Activated naive CD4-positive, alpha-beta T cell treated with anti-CD3 and anti-CD28 coated beads, Interleukin-2, amount 50 U/mL, for 72 hours (primary cell): ENCODE measurements at regions not wholly inside any gene's neighbourhood (a gene's known extent, or its start where the extent isn't known, plus 50 kb on each side); places are given as distances from the start of the nearest gene placed in this dataset.
A peak's percentile ranks its signal among the peaks of the same experiment; 100 is the strongest.
"Not testable (repeated sequence)": the region's sequence is repeated elsewhere in the genome, so short reads cannot be mapped to it uniquely, and the experiment has no call there.

Experiments
- ATAC-seq, 2 donors: fragments of 150-1000 bp; cut with Tn5 transposase; 2 replicates each; pipeline ENCODE4 v1.10.0; 2021; ENCODE audit warnings: mild to moderate bottlenecking in 2 of 2, moderate library complexity in 2 of 2
- DNase-seq, 2 donors: peaks; one replicate each; pipeline ENCODE4 v3.0.0; 2021 to 2022; ENCODE audit warnings: low spot score in 2 of 2
- H3K27ac Mint-ChIP-seq, 2 donors: one replicate each; pipeline ENCODE4 v1.8.0; 2022; ENCODE audit warnings: mild to moderate bottlenecking in 2 of 2, mixed read lengths in 2 of 2
- H3K36me3 Mint-ChIP-seq, 2 donors: one replicate each; pipeline ENCODE4 v1.8.0; 2022; ENCODE audit warnings: mixed read lengths in 2 of 2
- H3K9me3 Mint-ChIP-seq, 2 donors: one replicate each; pipeline ENCODE4 v1.8.0; 2022; ENCODE audit warnings: mixed read lengths in 2 of 2

- Mint-ChIP-seq H3K36me3 (no peaks in the 10 kb centered on the region), H3K9me3 (no peaks in the 10 kb centered on the region), H3K27ac (no peak overlapping the region)
- ATAC-seq = peak in 1 of 2 donors; percentile 44
- DNase-seq = no peak
These were observed 168.8 kb downstream of the RTP5 start for GRCh38 chr2:242038166-242038927.

- no peak for ATAC-seq
- DNase-seq = no peak
- Mint-ChIP-seq H3K36me3 (no peaks in the 10 kb centered on the region), H3K27ac (no peak overlapping the region), H3K9me3 (no peaks in the 10 kb centered on the region)
These were observed 169.4 kb downstream of the RTP5 start for GRCh38 chr2:242038928-242039341.

GRCh38 chr2:242040303-242040655, 170.8 kb downstream of the RTP5 start:
- DNase-seq = no peak
- Mint-ChIP-seq H3K27ac (peak overlapping the region in 1 of 2 donors; percentile 66), H3K36me3 (no peaks in the 10 kb centered on the region), H3K9me3 (no peaks in the 10 kb centered on the region)
- ATAC-seq = no peak

GRCh38 chr2:242040681-242041080, 171.2 kb downstream of the RTP5 start:
- Mint-ChIP-seq H3K9me3 (no peaks in the 10 kb centered on the region), H3K36me3 (no peaks in the 10 kb centered on the region), H3K27ac (no peak overlapping the region)
- no peak for DNase-seq
- no peak for ATAC-seq

- DNase-seq = no peak
- peaks cover 0 to 4% of the 10 kb centered on the region in 2 donors for H3K9me3 Mint-ChIP-seq
- peaks cover 6 to 7% of the 10 kb centered on the region in 2 donors for H3K36me3 Mint-ChIP-seq
- no peak overlapping the region for H3K27ac Mint-ChIP-seq
- ATAC-seq = no peak
These were observed 172.3 kb downstream of the RTP5 start for GRCh38 chr2:242041816-242042215.

- Mint-ChIP-seq H3K9me3 (peaks cover 0 to 4% of the 10 kb centered on the region in 2 donors), H3K27ac (peak overlapping the region in 1 of 2 donors; percentile 40), H3K36me3 (peaks cover 7 to 10% of the 10 kb centered on the region in 2 donors)
- ATAC-seq = no peak
- DNase-seq = no peak
These were observed 174.2 kb downstream of the RTP5 start for GRCh38 chr2:242043538-242044312.

- ATAC-seq (peak in 1 of 2 donors; percentile 21), DNase-seq (no peak)
- H3K36me3 Mint-ChIP-seq = peaks cover 7 to 10% of the 10 kb centered on the region in 2 donors
- peaks cover 0 to 4% of the 10 kb centered on the region in 2 donors for H3K9me3 Mint-ChIP-seq
- H3K27ac Mint-ChIP-seq = no peak overlapping the region
These were observed 174.7 kb downstream of the RTP5 start for GRCh38 chr2:242044313-242044590.

GRCh38 chr2:242045596-242046144, 176.1 kb downstream of the RTP5 start:
- not testable (repeated sequence) for H3K27ac Mint-ChIP-seq

GRCh38 chr2:242046206-242046826, 176.8 kb downstream of the RTP5 start:
- no peak for DNase-seq
- ATAC-seq = no peak
- no peak overlapping the region for H3K27ac Mint-ChIP-seq
- peaks cover 0 to 4% of the 10 kb centered on the region in 2 donors for H3K9me3 Mint-ChIP-seq
- peaks cover 7 to 10% of the 10 kb centered on the region in 2 donors for H3K36me3 Mint-ChIP-seq

More at GRCh38 chr2:242045596-242046144, 176.1 kb downstream of the RTP5 start:
- H3K36me3 Mint-ChIP-seq = peaks cover 7 to 10% of the 10 kb centered on the region in 2 donors
- ATAC-seq (peak in 1 of 2 donors; percentile 66), DNase-seq (peak in 1 of 2 donors; percentile 73)
- not testable (repeated sequence) for H3K9me3 Mint-ChIP-seq

- peaks cover 7 to 10% of the 10 kb centered on the region in 2 donors for H3K36me3 Mint-ChIP-seq
- ATAC-seq (no peak), DNase-seq (no peak)
- no peak overlapping the region for H3K27ac Mint-ChIP-seq
- peaks cover 0 to 4% of the 10 kb centered on the region in 2 donors for H3K9me3 Mint-ChIP-seq
These were observed 178.4 kb downstream of the RTP5 start for GRCh38 chr2:242047963-242048362.

GRCh38 chr2:242048479-242048878, 178.9 kb downstream of the RTP5 start:
- ATAC-seq (no peak), DNase-seq (no peak)
- Mint-ChIP-seq H3K9me3 (peaks cover 0 to 4% of the 10 kb centered on the region in 2 donors), H3K36me3 (peaks cover 7 to 10% of the 10 kb centered on the region in 2 donors), H3K27ac (no peak overlapping the region)

- peaks cover 7 to 10% of the 10 kb centered on the region in 2 donors for H3K36me3 Mint-ChIP-seq
- not testable (repeated sequence) for DNase-seq, H3K27ac Mint-ChIP-seq, H3K9me3 Mint-ChIP-seq, ATAC-seq
These were observed 180.0 kb downstream of the RTP5 start for GRCh38 chr2:242049492-242049891.

- peaks cover 0 to under 1% of the 10 kb centered on the region in 2 donors for H3K9me3 Mint-ChIP-seq
- no peak overlapping the region for H3K27ac Mint-ChIP-seq
- ATAC-seq (no peak), DNase-seq (no peak)
- peaks cover 1 to 6% of the 10 kb centered on the region in 2 donors for H3K36me3 Mint-ChIP-seq
These were observed 181.9 kb downstream of the RTP5 start for GRCh38 chr2:242051463-242051862.

- peaks cover 0 to 5% of the 10 kb centered on the region in 2 donors for H3K36me3 Mint-ChIP-seq
- H3K27ac Mint-ChIP-seq = peak overlapping the region in 1 of 2 donors; percentile 39
- DNase-seq (no peak), ATAC-seq (no peak)
- no peaks in the 10 kb centered on the region for H3K9me3 Mint-ChIP-seq
These were observed 182.9 kb downstream of the RTP5 start for GRCh38 chr2:242052421-242052820.

- no peak for DNase-seq
- ATAC-seq = no peak
- H3K9me3 Mint-ChIP-seq = no peaks in the 10 kb centered on the region
- no peaks in the 10 kb centered on the region for H3K36me3 Mint-ChIP-seq
- no peak overlapping the region for H3K27ac Mint-ChIP-seq
These were observed 184.4 kb downstream of the RTP5 start for GRCh38 chr2:242053921-242054320.

GRCh38 chr2:242054406-242054805, 184.9 kb downstream of the RTP5 start:
- ATAC-seq = no peak
- H3K9me3 Mint-ChIP-seq = no peaks in the 10 kb centered on the region
- no peak for DNase-seq
- no peak overlapping the region for H3K27ac Mint-ChIP-seq
- no peaks in the 10 kb centered on the region for H3K36me3 Mint-ChIP-seq
